NCI-H524 (cell line): ENCODE measurements at regions not wholly inside any gene's neighbourhood (a gene's known extent, or its start where the extent isn't known, plus 50 kb on each side); places are given as distances from the start of the nearest gene placed in this dataset.
"Not testable (repeated sequence)": the region's sequence is repeated elsewhere in the genome, so short reads cannot be mapped to it uniquely, and the experiment has no call there.

Experiments used
- DNase-seq, 2 experiments: peaks; one replicate each; lab custom pipeline; 2025; lab: John Stamatoyannopoulos, UW

DNA sequence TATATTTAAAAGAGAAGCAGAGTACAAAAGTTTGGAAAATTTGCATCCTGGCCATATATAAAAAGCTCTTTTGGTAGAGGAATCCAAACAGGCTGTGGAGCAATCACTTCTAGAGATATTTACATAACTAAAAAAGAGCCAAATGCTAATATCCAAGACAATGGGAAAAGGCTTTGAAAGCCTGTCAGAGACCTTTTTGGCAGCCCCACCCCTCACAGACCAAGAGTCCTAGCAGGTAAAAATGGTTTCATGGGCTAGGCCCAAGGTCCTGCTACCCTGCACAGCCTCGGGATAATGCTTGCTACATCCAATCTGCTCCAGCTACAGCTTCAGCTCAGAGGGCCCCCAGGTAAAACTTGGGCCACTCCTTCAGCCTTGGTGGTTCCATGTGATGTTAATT lies 430.2 kb upstream of the KCND2 start:
- DNase-seq = no peak

DNA sequence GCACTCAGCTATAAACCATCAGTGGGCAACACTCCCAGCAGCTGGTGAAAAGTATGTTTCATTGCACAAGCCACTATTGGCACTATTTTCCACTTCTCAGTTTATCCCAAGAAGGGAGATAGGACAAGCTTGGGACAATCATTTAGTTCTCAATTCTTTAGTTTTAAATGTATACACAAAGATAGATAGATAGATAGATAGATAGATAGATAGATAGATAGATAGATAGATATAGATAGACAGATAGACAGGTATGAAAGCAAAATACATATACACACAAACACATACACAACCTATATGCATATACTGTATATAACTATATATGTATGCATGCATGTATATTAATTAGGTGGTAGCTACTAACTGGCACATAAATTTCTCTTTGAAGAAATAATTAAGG lies 411.6 kb upstream of the KCND2 start:
- no peak for DNase-seq

DNA sequence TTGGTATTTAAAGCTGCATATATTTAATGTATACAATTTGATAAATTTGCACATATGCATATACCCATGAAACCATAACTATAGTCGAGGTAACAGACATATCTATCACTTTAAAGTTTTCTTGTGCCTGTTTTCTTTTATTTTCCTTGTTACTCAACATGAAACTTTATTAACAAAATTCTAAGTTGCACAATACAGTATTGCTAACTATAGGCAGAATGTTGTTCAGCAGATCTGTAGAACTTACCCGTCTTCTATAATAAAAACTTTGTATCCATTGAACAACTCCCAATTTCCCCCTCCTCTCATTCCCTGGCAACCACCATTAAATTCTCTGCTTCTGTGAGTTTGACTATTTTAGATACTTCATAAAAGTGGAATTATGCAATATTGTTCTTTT lies 404.6 kb upstream of the KCND2 start:
- DNase-seq = no peak

DNA sequence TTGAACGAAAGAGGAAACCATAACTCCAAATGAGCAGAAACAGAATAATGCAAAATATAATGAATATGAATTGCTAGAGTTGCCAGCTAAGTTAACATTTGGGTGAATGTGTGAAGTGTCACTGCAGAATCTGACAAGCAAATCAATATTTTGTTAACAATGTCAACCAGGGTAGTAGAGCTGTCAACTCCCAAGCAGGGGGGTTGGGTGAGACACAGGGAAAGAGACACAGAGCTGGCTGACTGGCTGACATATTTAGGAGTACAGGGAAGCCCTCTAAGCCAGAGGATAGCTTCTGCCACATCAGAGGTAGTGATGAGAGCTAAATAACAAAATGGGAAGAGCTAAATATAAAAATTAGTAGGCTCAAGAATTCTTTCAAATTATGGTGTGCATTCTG lies 393.1 kb upstream of the KCND2 start:
- DNase-seq = no peak

DNA sequence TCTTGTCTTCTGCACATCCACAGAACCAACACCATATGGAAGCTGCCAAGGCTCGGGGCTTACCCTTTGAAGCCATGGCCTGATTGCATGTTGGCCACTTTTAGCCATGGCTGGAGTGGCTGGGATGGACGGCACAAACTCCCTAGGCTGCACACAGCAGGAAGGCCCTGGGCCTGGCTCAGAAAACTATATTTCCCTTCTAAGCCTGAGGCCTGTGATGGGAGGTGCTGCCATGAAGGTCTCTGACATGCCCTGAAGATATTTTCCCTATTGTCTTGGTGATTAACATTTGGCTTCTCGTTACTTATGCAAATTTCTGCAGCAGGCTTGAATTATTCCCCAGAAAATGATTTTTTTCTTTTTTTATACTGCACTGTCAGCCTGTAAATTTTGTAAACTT lies 387.0 kb upstream of the KCND2 start:
- DNase-seq = no peak

DNA sequence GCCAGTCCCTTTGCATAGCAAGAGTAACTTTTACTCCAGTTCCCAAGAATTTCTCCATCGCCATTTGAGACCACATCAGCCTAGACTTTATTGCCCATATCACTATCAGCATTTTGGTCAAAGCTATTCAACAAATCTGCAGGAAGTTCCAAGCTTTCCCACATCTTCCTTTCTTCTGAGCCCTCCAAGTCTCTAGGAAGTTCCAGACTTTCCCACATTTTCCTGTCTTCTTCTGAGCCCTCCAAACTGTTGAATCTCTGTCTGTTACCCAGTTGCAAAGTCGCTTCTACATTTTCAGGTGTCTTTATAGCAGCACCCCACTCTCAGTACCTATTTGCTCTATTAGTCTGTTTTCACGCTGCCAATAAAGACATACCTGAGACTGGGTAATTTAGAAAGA lies 386.4 kb upstream of the KCND2 start:
- DNase-seq = not testable (repeated sequence)

DNA sequence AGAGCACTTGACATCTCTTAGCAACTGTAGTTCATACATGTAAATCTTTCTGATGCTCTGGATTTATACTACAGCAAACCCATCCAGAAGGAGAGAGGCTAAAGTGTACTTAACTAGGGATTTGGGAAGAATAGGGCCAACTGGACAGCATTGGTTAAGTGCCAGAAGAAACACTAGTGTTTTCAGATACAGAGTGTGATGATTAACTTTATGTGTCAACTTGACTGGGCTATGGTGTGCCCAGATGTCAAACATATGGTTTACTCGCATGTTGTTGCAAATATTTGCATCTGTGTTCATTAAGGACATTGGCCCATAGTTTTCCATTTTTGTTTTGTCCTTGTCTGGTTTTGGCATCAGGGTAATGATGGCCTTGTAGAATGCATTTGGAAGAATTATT lies 384.7 kb upstream of the KCND2 start:
- peak; percentile 87 to 98 for DNase-seq

DNA sequence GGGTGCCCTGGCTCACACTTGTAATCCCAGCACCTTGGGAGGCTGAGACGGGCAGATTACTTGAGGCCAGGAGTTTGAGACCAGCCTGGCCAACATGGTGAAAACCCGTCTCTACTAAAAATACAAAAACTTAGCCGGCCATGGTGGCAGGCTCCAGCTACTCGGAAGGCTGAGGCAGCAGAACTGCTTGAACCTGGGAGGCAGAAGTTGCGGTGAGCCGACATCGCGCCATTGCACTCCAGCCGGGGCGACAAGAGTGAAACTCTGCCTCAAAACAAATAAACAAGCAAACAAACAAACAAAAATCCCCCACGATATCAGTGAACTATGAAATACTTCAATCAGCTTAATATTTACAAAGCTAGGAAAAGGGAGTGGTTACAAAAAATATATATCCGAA lies 382.3 kb upstream of the KCND2 start:
- no peak for DNase-seq

DNA sequence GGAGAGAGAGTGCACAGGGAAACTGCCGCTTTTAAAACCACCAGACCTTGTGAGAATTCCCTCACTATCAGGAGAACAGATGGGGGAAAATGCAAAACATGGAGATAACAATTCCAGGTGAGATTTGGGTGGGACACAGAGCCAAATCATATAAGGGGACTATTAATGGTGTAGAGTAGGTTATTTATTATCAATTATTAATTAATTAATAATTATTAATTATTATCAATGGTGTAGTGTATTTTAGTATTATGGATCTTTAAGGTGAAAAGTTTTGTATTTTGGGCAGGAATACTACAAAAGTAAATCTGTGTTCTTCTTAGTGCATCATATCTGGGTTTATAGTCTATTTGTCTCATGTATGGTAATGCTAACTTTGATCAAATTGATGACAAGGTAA lies 377.7 kb upstream of the KCND2 start:
- no peak for DNase-seq

DNA sequence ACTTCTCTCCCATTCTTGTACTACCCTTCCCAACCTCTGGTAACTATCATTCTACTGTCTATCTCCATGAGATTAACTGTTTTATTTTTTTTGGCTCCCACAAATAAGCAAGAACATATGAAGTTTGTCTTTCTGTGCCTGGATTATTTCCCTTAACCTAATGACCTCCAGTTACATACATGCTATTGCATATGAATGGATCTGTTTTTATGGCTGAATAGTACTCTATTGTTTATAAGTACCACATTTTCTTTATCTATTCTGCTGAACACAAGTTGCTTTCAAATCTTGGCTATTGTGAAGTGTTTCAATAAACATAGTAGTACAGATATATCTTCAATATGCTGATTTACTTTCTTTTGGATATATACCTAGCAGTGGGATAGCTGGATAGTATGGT lies 376.6 kb upstream of the KCND2 start:
- no peak for DNase-seq

DNA sequence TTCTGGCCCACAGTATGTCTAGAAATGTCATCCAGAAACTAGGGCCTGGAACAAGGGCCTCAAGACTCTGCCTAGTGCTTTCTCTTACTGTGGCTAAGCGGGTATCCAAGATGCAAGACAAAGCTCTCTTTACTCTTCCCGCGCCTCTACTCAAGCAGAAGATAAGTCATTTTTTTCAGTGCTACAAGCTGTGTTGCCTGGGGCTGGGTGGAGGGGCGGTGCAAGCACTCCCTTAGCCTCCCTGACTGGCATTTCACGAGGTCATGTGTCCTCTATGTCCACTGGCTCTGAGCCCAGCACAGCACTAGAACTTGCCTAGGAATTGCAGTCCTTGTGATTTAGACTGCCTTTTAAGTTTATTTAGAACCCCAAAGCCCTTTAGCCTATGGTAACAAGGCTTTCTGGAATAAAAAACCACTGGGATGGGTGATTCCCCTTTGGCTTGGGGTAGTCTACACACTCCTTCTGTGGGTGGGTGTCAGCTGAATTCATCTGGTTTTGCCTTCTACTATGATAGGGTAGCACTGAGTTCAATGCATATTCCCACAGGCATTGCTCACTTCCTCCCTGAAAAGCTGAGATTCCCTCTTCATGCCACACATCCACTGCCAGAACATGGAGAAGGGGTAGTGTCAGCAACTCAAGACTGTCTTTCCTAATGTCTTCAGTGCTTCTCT lies 371.8 kb upstream of the KCND2 start:
- DNase-seq = no peak

DNA sequence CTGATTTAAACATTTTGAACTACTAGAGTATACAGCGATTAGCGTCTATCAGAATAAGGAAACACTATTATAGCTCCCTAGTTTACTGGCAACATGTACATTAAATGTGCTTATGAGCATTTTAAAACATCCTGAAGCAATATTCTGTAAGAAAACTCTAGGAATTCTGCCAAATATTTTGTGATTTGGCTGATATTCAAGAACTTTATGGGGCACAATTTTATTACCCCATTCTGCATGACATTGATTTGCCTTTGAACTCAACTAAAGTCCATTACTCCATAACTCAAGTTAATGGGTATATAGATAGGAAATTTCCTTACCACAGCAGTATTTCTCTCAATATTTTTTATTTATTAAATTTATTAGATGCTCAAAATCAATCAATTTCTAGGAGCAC lies 369.9 kb upstream of the KCND2 start:
- no peak for DNase-seq

DNA sequence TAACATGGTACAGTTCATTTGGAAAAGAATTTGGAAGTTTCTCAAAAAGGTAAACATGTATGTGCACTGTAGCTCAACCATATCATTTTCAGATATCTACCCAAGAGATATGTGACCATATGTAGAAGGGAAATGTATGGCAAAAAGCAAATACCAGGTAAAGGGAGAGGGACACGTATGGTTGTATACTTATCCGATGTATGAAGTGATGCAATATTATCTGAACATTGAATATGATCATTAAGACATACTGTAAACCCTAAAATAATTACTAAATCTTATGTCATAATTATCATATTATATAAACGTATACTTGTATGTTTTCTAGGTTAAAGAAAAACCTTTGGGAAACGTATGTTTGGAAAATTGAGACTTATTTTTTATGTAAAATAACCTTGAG lies 367.5 kb upstream of the KCND2 start:
- DNase-seq = no peak

DNA sequence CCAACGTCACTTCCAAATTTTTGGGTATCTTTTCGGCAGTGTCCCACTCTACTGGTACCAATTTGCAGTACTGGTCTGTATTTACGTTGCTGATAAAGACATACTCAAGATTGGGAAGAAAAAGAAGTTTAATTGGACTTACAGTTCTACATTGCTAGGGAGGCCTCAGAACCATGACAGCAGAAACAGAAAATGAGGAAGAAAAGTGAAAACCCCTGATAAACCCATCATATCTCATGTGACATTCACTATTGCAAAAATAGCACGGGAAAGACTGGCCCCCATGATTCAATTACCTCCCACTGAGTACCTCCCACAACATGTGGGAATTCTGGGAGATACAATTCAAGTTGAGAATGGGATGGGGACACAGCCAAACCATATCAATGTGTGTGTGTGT lies 364.0 kb upstream of the KCND2 start:
- DNase-seq = no peak

DNA sequence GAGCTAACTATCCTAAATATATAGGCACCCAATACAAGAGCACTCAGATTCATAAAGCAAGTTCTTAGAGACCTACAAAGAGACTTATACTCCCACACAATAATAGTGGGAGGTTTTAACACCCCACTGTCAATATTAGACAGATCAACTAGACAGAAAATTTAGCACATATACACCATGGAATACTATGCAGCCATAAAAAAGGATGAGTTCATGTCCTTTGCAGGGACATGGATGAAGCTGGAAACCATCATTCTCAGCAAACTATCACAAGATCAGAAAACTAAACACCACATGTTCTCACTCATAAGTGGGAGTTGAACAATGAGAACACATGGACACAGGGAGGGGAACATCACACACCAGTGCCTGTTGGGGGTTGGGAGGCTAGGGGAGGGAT lies 358.9 kb upstream of the KCND2 start:
- DNase-seq = not testable (repeated sequence)

DNA sequence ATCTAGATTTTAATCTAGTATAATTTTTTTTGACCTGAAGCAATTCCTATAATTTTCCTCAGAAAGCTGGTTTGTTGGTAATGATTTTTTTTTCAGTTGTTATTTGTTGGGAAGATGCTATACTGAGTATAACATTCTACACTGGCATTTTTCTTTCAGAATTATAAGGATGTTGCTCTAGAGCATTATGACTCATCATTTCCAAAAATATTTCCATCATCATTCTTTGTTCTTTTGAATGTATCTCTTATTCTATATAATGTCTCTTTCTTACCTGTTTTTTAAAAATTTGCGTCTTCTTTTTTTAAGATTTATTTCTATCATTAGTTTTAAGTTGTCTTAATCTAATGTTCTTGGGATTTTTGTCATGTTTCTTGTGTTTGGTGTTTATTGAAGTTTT lies 356.5 kb upstream of the KCND2 start:
- DNase-seq = no peak

DNA sequence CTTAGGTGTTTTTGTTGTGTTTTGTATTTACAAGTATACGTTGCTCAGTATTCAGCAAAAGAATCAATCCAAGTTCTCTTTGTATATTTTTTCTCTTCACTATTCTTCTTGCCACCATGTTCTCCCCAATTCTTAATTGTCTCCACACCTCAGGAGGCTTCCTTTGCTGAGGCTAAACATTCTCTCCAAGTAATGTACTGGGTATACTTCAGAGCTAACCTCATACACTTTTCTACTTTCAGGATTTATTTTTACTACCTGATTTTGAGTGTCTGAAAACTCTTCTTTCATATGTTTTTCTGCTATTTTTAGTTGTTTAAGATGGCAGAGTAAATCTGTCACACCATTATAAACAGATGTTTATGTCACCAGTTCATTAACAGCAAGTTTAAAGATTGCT lies 354.8 kb upstream of the KCND2 start:
- no peak for DNase-seq

DNA sequence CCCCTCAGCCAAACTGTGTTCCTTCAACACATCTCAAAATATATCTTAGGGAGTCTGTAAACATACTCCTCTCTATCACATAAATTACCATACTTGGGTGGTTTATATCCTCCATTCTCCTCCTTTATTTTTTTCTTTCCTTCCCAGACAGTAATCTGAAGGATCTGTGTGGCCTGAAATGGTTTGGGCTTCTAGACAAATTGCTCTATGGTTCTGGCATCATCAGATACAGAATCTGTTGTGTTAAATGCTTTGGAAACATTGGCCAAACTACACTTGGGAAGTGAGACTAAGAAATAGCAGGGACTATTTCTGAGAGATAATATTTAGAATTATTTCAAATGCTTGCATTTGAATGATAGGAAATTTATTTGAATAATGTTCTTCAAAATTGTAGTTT lies 353.0 kb upstream of the KCND2 start:
- DNase-seq = no peak

DNA sequence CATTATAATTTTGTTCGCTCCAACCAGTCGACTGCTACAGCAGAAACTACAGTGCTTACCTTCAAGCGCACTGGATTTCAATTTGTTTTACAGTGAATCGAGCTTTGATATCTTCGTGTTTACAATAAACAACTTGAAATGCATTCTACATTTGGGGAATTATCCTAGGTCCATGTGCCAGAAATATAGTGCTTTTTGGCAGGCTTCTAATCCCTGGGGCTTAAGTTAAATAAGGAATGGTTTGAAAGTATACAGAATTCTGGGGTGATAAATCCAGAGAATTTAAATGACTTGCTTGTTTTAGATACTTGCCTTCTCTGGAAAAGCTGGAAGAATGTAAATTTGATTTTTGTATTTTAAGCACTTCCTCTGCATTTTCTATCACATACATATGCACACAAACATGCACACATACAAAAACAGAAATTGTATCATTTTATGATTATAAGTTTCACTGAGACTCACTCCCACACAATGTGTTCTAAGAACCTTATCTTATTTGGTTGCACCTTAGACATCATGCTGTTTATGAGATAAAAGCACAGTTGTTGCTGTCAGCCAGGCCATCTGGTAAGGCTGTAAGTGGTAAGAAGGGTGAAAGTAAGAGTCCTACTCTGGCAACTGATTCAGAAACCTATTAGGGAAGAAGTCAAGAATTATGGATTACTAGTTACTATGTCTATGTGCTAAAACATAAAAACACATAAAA lies 347.2 kb upstream of the KCND2 start:
- DNase-seq = peak; percentile 24 to 68

DNA sequence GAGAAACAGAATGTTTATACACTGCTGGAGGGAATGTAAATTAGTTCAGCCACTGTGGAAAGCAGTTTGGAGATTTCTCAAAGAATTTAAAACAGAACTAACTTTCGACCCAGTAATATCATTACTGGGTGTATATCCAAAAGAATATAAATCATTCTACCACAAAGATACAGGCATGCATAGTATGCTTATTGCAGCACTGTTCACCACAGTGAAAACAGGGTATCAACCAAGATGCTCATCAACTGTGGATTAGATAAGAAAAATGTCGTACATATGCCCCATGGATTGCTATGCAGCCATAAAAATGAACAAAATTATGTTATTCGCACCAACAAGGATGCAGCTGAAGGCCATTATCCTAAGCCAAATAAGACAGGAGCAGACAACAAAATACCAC lies 343.1 kb upstream of the KCND2 start:
- no peak for DNase-seq

DNA sequence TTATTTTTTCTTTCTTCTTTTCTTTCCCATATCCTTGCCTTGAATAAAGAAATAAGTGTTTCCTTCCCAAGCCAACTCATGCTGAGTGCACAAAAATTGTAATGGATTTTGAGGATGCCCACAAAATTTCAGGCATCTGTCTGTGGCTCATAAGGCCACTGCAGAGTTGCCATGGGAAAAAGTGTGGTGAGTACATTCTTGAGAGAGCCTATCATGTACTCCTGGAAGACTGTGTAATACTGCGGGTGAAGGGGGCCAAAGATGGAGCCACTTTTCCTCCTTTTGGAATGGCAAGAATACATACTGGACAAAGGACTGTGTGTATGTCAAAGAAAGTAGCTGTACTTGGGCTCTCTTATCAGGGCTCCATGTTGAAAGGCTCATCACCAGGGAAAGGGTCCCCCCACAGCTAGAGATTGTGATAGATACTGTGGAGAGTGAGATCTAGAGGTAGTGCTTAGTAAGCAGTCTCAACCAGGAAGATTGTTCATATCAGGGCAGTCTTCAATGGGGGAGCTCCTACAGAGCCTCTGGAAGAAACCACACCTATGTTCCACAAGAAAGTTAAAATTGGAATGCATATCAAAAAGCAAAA lies 341.6 kb upstream of the KCND2 start:
- DNase-seq = no peak

DNA sequence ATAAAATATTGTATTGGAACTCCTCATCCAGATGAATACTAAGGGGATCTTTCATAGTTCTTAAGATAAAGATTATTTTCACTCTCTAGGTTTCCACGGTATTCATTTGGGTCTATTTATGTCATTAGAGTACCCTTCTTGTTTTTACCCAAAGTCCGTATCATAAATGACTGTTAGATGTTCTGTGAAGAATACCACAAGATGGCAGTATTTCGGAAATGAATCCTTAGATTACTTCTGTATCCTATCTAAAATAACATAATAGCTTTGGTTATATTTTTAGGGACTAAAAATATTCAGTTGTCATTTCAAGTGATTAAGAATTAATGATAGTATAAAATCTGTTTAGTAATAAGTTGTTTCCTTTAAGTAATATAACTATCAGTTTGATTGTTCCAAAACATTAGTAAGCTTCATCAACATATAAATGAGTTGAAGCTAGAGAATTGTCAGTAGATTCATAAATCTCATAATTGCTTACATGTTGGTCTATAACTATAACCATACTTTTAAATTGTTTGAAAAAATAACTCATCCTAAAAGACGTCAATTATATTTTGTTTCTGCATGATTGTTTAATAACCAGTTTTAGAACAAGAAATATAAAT lies 337.5 kb upstream of the KCND2 start:
- DNase-seq = peak in 1 of 2 experiments; percentile 34

DNA sequence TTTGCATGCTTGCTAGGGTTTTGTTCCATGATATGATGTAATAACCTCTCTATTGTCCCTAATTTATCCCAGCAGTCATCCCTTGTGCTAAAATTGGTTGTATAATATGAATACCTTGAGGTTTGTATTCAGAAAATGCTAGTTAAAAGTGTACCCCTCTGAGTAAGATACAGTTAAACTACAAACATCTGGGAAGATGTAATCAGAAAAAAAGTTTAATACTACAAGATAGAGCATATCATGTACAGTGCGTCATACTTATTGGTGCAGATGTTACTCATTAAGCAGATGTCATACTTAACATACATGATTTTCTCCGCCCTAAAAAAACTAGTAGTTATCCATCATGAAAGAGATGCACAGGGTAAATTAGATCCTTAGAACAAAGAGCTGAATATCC lies 336.1 kb upstream of the KCND2 start:
- DNase-seq = no peak
